ENCODE measurements at regions not wholly inside any gene's neighbourhood (a gene's known extent, or its start where the extent isn't known, plus 50 kb on each side); places are given as distances from the start of the nearest gene placed in this dataset.

GRCh38 chr13:110070511-110071120, 236.3 kb downstream of the COL4A1 start:
- DNase-seq, result no peak
- no peak overlapping the region for H3K4me3 ChIP-seq
- H3K9me3 ChIP-seq, result no peaks in the 10 kb centered on the region
- H3K36me3 ChIP-seq, result no peaks in the 10 kb centered on the region
- H3K27me3 ChIP-seq, result no peaks in the 10 kb centered on the region
- H3K4me1 ChIP-seq, result no peaks in the 10 kb centered on the region
- 37 to 52% methylated on average over 9 of the region's 9 CpGs for WGBS, 2 donors
- no peak overlapping the region for H3K27ac ChIP-seq
- intact Hi-C loops (cut with DNase I), result no loop called here
- TF ChIP-seq CTCF (IDR thresholded peaks at IDR 0.05), result no peak
- TF ChIP-seq POLR2A (IDR thresholded peaks at IDR 0.05), result no peak

GRCh38 chr13:110070046-110070445, 236.9 kb downstream of the COL4A1 start:
- no peak for TF ChIP-seq CTCF (IDR thresholded peaks at IDR 0.05)
- TF ChIP-seq POLR2A (IDR thresholded peaks at IDR 0.05), result no peak
- Histone ChIP-seq H3K4me3 (no peak overlapping the region), H3K4me1 (no peaks in the 10 kb centered on the region), H3K27ac (no peak overlapping the region), H3K36me3 (no peaks in the 10 kb centered on the region), H3K27me3 (no peaks in the 10 kb centered on the region), H3K9me3 (no peaks in the 10 kb centered on the region)
- WGBS, 2 donors, result 25 to 45% methylated on average over 4 of the region's 4 CpGs
- intact Hi-C loops (cut with DNase I), result no loop called here
- DNase-seq, result no peak

GRCh38 chr13:110068176-110068473, 238.8 kb downstream of the COL4A1 start:
- TF ChIP-seq CTCF (IDR thresholded peaks at IDR 0.05) (no peak), POLR2A (IDR thresholded peaks at IDR 0.05) (no peak)
- WGBS, 2 donors, result 90 to 97% methylated on average over 3 of the region's 3 CpGs
- Histone ChIP-seq H3K36me3 (no peaks in the 10 kb centered on the region), H3K4me1 (no peaks in the 10 kb centered on the region), H3K27ac (no peak overlapping the region), H3K4me3 (no peak overlapping the region), H3K9me3 (no peaks in the 10 kb centered on the region), H3K27me3 (no peaks in the 10 kb centered on the region)
- DNase-seq, result no peak
- intact Hi-C loops (cut with DNase I), result no loop called here

GRCh38 chr13:110067355-110068175, 239.4 kb downstream of the COL4A1 start:
- Histone ChIP-seq H3K9me3 (no peaks in the 10 kb centered on the region), H3K27me3 (no peaks in the 10 kb centered on the region), H3K4me3 (no peak overlapping the region), H3K27ac (no peak overlapping the region), H3K4me1 (no peaks in the 10 kb centered on the region), H3K36me3 (no peaks in the 10 kb centered on the region)
- no peak for DNase-seq
- intact Hi-C loops (cut with DNase I), result no loop called here
- WGBS, 2 donors, result 85 to 90% methylated on average over 6 of the region's 6 CpGs
- no peak for TF ChIP-seq POLR2A (IDR thresholded peaks at IDR 0.05)
- no peak for TF ChIP-seq CTCF (IDR thresholded peaks at IDR 0.05)

- no peak for DNase-seq
- Histone ChIP-seq H3K36me3 (no peaks in the 10 kb centered on the region), H3K9me3 (no peaks in the 10 kb centered on the region), H3K4me1 (no peaks in the 10 kb centered on the region), H3K27ac (no peak overlapping the region), H3K4me3 (no peak overlapping the region), H3K27me3 (no peaks in the 10 kb centered on the region)
- intact Hi-C loops (cut with DNase I), result no loop called here
- WGBS, 2 donors, result 94% methylated on average over 9 of the region's 9 CpGs
- TF ChIP-seq POLR2A (IDR thresholded peaks at IDR 0.05) (no peak), CTCF (IDR thresholded peaks at IDR 0.05) (no peak)
Measured at GRCh38 chr13:110065780-110066179, 241.2 kb downstream of the COL4A1 start.

Data from esophagus squamous epithelium (tissue), 5 donors.